Smooth muscle cell (in vitro differentiated cells): ENCODE measurements at regions not wholly inside any gene's neighbourhood (a gene's known extent, or its start where the extent isn't known, plus 50 kb on each side); places are given as distances from the start of the nearest gene placed in this dataset.

Experiments used
- DNase-seq: peaks from one replicate; lab custom pipeline; 2025; ENCODE audit not compliant: unreplicated experiment; lab: John Stamatoyannopoulos, UW
- H2AFZ ChIP-seq: fragments of 200-600 bp; sonication (generic); 2 replicates; pipeline ENCODE4 v1.6.0; 2016; ENCODE audit warnings: antibody characterized with exemption, low read depth, mild to moderate bottlenecking
- H3F3A ChIP-seq: fragments of 200-600 bp; sonication (generic); 2 replicates; pipeline ENCODE4 v1.6.0; 2017; ENCODE audit warnings: antibody characterized with exemption, low read depth
- H3K27ac ChIP-seq: fragments of 200-600 bp; sonication (generic); 2 replicates; pipeline ENCODE4 v1.5.1; 2016; ENCODE audit warnings: low read depth, mild to moderate bottlenecking
- H3K27me3 ChIP-seq: fragments of 200-600 bp; sonication (generic); 2 replicates; pipeline ENCODE4 v1.6.1; 2016; ENCODE audit warnings: low read depth, mild to moderate bottlenecking
- H3K36me3 ChIP-seq: fragments of 200-600 bp; sonication (generic); 2 replicates; pipeline ENCODE4 v1.5.1; 2016; ENCODE audit warnings: low read depth
- H3K4me1 ChIP-seq: fragments of 200-600 bp; sonication (generic); 2 replicates; pipeline ENCODE4 v1.5.1; 2016; ENCODE audit warnings: low read depth
- H3K4me2 ChIP-seq: fragments of 200-600 bp; sonication (generic); 2 replicates; pipeline ENCODE4 v1.6.0; 2016; ENCODE audit warnings: mild to moderate bottlenecking
- H3K4me3 ChIP-seq: fragments of 200-600 bp; sonication (generic); 2 replicates; pipeline ENCODE4 v1.5.1; 2016; ENCODE audit warnings: mild to moderate bottlenecking
- H3K79me2 ChIP-seq: fragments of 200-600 bp; sonication (generic); 2 replicates; pipeline ENCODE4 v1.6.0; 2016; ENCODE audit warnings: low read depth, mild to moderate bottlenecking
- H3K9ac ChIP-seq: fragments of 200-600 bp; sonication (generic); 2 replicates; pipeline ENCODE4 v1.6.0; 2016; ENCODE audit warnings: low read depth
- H3K9me3 ChIP-seq: fragments of 200-600 bp; sonication (generic); replicated peaks from 2 replicates; pipeline ENCODE4 v1.5.1; 2016; ENCODE audit warnings: low read depth
- H4K20me1 ChIP-seq: fragments of 200-600 bp; sonication (generic); 2 replicates; pipeline ENCODE4 v1.6.0; 2016; ENCODE audit warnings: low read depth
- WGBS: methylation state at CpG from one replicate; pipeline ENCODE4 v1.1.7; 2016; ENCODE audit warnings: low lambda C conversion rate; 5-methylcytosine and 5-hydroxymethylcytosine counted together
- TF ChIP-seq, protein P1 (sequence below): fragments of 200-600 bp; sonication (generic); IDR thresholded peaks from 2 replicates; pipeline ENCODE4 v1.5.1; 2017; ENCODE audit warnings: borderline replicate concordance, mild to moderate bottlenecking, antibody characterized with exemption; ENCODE audit not compliant: insufficient read depth, poor library complexity, severe bottlenecking

DNA sequence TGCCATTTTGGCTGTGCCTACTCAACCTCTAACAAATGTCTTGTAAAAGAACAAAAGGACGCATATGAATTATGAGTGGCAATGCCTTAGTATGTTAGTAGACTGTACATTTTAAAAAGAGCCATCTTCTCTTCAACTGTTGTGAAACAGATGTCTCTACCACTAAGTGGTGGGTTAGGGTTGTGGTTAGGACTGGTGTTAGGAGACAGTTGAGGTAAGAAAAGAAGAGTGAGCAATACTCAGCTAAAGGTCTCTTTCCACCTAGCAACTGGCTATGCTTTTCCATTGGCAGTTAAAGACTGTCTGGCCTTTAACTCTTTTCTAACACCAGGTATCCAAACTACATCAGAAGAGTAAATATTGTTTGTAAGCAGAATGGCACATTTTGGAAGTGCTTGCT is 221.7 kb upstream of the TBC1D5 start:
- Histone ChIP-seq H3K9me3 (no peaks in the 10 kb centered on the region), H3F3A (no peaks in the 10 kb centered on the region), H3K27ac (no peak overlapping the region), H3K4me3 (no peak overlapping the region), H2AFZ (no peak overlapping the region), H3K79me2 (no peaks in the 10 kb centered on the region), H3K4me2 (no peak overlapping the region), H3K36me3 (no peaks in the 10 kb centered on the region), H3K4me1 (no peaks in the 10 kb centered on the region), H3K9ac (no peak overlapping the region), H3K27me3 (no peaks in the 10 kb centered on the region), H4K20me1 (no peaks in the 10 kb centered on the region)
- TF ChIP-seq, protein P1, sequence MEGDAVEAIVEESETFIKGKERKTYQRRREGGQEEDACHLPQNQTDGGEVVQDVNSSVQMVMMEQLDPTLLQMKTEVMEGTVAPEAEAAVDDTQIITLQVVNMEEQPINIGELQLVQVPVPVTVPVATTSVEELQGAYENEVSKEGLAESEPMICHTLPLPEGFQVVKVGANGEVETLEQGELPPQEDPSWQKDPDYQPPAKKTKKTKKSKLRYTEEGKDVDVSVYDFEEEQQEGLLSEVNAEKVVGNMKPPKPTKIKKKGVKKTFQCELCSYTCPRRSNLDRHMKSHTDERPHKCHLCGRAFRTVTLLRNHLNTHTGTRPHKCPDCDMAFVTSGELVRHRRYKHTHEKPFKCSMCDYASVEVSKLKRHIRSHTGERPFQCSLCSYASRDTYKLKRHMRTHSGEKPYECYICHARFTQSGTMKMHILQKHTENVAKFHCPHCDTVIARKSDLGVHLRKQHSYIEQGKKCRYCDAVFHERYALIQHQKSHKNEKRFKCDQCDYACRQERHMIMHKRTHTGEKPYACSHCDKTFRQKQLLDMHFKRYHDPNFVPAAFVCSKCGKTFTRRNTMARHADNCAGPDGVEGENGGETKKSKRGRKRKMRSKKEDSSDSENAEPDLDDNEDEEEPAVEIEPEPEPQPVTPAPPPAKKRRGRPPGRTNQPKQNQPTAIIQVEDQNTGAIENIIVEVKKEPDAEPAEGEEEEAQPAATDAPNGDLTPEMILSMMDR = no peak
- 97% methylated on average over 1 of the region's 1 CpG for WGBS
- DNase-seq = no peak

DNA sequence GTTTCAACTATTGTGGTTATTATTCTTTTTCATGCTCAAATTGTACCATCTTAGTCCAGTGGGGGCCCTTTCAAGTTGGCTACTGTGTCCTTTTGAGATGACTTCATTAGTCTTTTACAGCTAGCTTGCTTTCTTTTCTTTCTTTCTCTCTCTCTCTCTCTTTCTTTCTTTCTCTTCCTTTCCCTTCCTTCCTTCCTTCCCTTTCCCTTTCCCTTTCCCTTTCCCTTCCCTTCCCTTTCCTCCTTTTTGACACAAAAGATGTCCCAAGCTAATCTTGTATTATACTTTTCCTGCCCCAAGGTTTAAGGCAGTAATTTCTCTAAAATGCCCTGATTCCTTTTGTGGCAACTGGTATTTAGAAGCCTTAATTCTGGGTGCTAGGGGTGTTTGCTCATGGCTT is 213.0 kb upstream of the TBC1D5 start:
- H2AFZ ChIP-seq = no peak overlapping the region
- H3K4me3 ChIP-seq = no peak overlapping the region
- no peak overlapping the region for H3K27ac ChIP-seq
- no peaks in the 10 kb centered on the region for H3K36me3 ChIP-seq
- no peak overlapping the region for H3K9ac ChIP-seq
- DNase-seq = no peak
- TF ChIP-seq, protein P1 = no peak
- H3K4me1 ChIP-seq = no peaks in the 10 kb centered on the region
- no peak overlapping the region for H3K4me2 ChIP-seq
- peaks cover 3% of the 10 kb centered on the region for H4K20me1 ChIP-seq
- no peaks in the 10 kb centered on the region for H3F3A ChIP-seq
- H3K79me2 ChIP-seq = no peaks in the 10 kb centered on the region
- no peaks in the 10 kb centered on the region for H3K9me3 ChIP-seq
- H3K27me3 ChIP-seq = no peaks in the 10 kb centered on the region

DNA sequence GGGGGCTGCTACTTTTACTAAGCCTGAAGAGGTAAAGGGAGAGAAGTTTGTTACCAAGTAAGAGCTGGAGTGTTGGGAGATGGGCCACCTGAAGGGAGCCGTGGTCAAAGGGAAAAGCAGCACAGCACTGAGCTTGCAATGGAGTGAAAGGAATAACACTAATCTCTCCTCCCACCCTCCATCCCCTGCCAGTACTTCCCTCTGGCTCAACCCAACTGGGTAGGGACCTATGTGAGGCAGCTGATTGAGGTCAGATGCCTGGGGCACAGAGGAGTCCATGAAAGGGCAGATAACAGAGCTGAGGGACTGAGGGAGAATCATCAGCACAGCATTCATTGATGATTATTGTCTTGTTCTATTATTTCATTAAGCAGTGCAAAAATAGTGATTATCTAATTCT is 212.4 kb upstream of the TBC1D5 start:
- H4K20me1 ChIP-seq = peaks cover 3% of the 10 kb centered on the region
- no peak overlapping the region for H2AFZ ChIP-seq
- no peak overlapping the region for H3K27ac ChIP-seq
- no peaks in the 10 kb centered on the region for H3K36me3 ChIP-seq
- TF ChIP-seq, protein P1 = no peak
- no peak overlapping the region for H3K4me2 ChIP-seq
- no peaks in the 10 kb centered on the region for H3K27me3 ChIP-seq
- H3K4me1 ChIP-seq = no peaks in the 10 kb centered on the region
- no peak for DNase-seq
- WGBS = 71% methylated on average over 1 of the region's 1 CpG
- no peak overlapping the region for H3K4me3 ChIP-seq
- no peak overlapping the region for H3K9ac ChIP-seq
- H3K9me3 ChIP-seq = no peaks in the 10 kb centered on the region
- H3K79me2 ChIP-seq = no peaks in the 10 kb centered on the region
- no peaks in the 10 kb centered on the region for H3F3A ChIP-seq

DNA sequence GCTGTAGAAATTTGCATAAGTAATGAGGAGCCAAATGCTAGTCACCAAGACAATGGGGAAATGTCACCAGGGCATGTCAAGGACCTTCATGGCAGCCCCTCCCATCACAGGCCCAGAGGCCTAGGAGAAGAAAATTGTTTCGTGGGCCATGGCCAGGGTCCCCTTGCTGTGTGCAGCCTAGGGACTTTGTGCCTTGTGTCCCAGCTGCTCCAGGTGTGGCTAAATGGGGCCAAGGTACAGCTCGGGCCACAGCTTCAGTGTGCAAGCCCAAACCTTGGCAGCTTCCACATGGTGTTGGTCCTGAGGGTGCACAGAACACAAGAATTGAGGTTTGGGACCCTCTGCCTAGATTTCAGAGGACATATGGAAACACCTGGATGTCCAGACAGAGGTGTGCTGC is 208.8 kb upstream of the TBC1D5 start:
- peaks cover 12% of the 10 kb centered on the region for H4K20me1 ChIP-seq
- WGBS = 91% methylated on average over 2 of the region's 2 CpGs
- no peak overlapping the region for H3K4me3 ChIP-seq
- H3K4me2 ChIP-seq = no peak overlapping the region
- no peaks in the 10 kb centered on the region for H3F3A ChIP-seq
- H3K79me2 ChIP-seq = no peaks in the 10 kb centered on the region
- H3K27ac ChIP-seq = no peak overlapping the region
- H3K4me1 ChIP-seq = no peaks in the 10 kb centered on the region
- H3K36me3 ChIP-seq = no peaks in the 10 kb centered on the region
- H3K9ac ChIP-seq = no peak overlapping the region
- TF ChIP-seq, protein P1 = no peak
- no peaks in the 10 kb centered on the region for H3K27me3 ChIP-seq
- H2AFZ ChIP-seq = no peak overlapping the region
- DNase-seq = no peak
- H3K9me3 ChIP-seq = no peaks in the 10 kb centered on the region
